22Rv1 (cell line): ENCODE measurements at regions not wholly inside any gene's neighbourhood (a gene's known extent, or its start where the extent isn't known, plus 50 kb on each side); places are given as distances from the start of the nearest gene placed in this dataset.

Source experiments
- CTCF ChIP-seq: fragments of 450-650 bp; IDR thresholded peaks from 2 replicates; pipeline ENCODE4 v1.5.1; 2017; ENCODE audit warnings: mild to moderate bottlenecking
- ZFX ChIP-seq: fragments of 450-650 bp; IDR thresholded peaks from 2 replicates; pipeline ENCODE4 v1.6.1; 2017; ENCODE audit warnings: antibody characterized with exemption, borderline replicate concordance

- TF ChIP-seq CTCF = no peak
- TF ChIP-seq ZFX = no peak
Observed at GRCh38 chr1:42057800-42058199, 95.4 kb upstream of the GUCA2B start.
